ENCODE measurements at regions not wholly inside any gene's neighbourhood (a gene's known extent, or its start where the extent isn't known, plus 50 kb on each side); places are given as distances from the start of the nearest gene placed in this dataset.
"Not testable (repeated sequence)": the region's sequence is repeated elsewhere in the genome, so short reads cannot be mapped to it uniquely, and the experiment has no call there.

- no peak for DNase-seq
Observed at GRCh38 chr1:41978986-41979385, 60.3 kb upstream of the HIVEP3 start.

GRCh38 chr1:41977326-41977725, 58.6 kb upstream of the HIVEP3 start:
- no peak for DNase-seq

- no peak for DNase-seq
Observed at GRCh38 chr1:41976671-41977070, 57.9 kb upstream of the HIVEP3 start.

GRCh38 chr1:41975850-41976569, 57.3 kb upstream of the HIVEP3 start:
- DNase-seq, result no peak

- no peak for DNase-seq
Observed at GRCh38 chr1:41975121-41975520, 56.4 kb upstream of the HIVEP3 start.

- DNase-seq, result not testable (repeated sequence)
Observed at GRCh38 chr1:41968557-41968956, 49.8 kb upstream of the HIVEP3 start.
